ENCODE measurements at regions not wholly inside any gene's neighbourhood (a gene's known extent, or its start where the extent isn't known, plus 50 kb on each side); places are given as distances from the start of the nearest gene placed in this dataset.

- TF ChIP-seq EZH2 (IDR thresholded peaks at IDR 0.05) (no peak), POLR2AphosphoS5 (IDR thresholded peaks at IDR 0.05; ENCODE audit: borderline replicate concordance, low read depth, low read length) (no peak)
Observed at GRCh38 chr13:82115391-82115790, 1766.9 kb downstream of the SLITRK1 start.

Data from SK-N-MC (cell line).